ENCODE measurements at regions not wholly inside any gene's neighbourhood (a gene's known extent, or its start where the extent isn't known, plus 50 kb on each side); places are given as distances from the start of the nearest gene placed in this dataset.

DNA sequence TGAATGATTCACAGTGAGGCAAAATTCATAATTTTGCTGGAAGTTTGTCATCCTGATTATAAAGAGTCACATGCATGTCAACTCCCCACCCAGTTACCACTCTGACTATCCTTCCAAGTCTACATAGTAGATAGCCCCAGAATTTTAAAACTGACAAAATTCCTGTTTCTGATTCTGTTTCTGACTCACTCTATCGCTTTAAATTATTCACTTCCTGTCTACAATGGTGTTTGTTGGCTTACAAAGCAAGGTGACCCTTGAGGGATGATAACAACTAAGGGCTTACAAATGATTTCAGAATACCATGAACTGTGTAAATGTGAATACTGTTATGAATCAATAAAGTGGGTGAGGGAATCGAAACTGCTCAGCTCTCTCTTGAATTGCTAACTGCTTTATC, 98.7 kb upstream of the KL start (continued):
- TF ChIP-seq, protein P1, sequence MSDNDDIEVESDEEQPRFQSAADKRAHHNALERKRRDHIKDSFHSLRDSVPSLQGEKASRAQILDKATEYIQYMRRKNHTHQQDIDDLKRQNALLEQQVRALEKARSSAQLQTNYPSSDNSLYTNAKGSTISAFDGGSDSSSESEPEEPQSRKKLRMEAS (IDR thresholded peaks at IDR 0.05; ENCODE audit: low read depth, low read length) = no peak
- TF ChIP-seq FOS (IDR thresholded peaks at IDR 0.05; ENCODE audit: borderline replicate concordance, extremely low read depth, insufficient read length) (no peak), POLR2A (IDR thresholded peaks at IDR 0.05; ENCODE audit: low read depth, low read length) (no peak), RAD21 (IDR thresholded peaks at IDR 0.05; ENCODE audit: insufficient read depth, low read depth, low read length) (0 out of 2 replicates have a peak, but pooled peaks have one; percentile 8), NR2F1 (conservative IDR thresholded peaks at IDR 0.05) (peak; percentile 45; the same call in 1 of the 2 replicates), KAT2A (conservative IDR thresholded peaks at IDR 0.05; ENCODE audit: control insufficient read depth, low read depth, low read length) (no peak), IKZF1 (conservative IDR thresholded peaks at IDR 0.05) (0 out of 2 replicates have a peak, but pooled peaks have one; percentile 28), SMAD5 (IDR thresholded peaks at IDR 0.05; ENCODE audit: low read depth) (no peak), IRF4 (IDR thresholded peaks at IDR 0.05; ENCODE audit: low read depth, low read length) (peak; percentile 42; the same call in 1 of the 2 replicates), BCL11A (IDR thresholded peaks at IDR 0.05; ENCODE audit: low read depth, low read length) (0 out of 2 replicates have a peak, but pooled peaks have one; percentile 50), POLR2AphosphoS2 (IDR thresholded peaks at IDR 0.05; ENCODE audit: low read depth, low read length) (no peak), ZNF622 (IDR thresholded peaks at IDR 0.05) (no peak), KDM1A (IDR thresholded peaks at IDR 0.05; ENCODE audit: borderline replicate concordance) (no peak), NBN (IDR thresholded peaks at IDR 0.05) (no peak), ATF7 (IDR thresholded peaks at IDR 0.05; ENCODE audit: low read depth) (no peak), FOXK2 (IDR thresholded peaks at IDR 0.05) (no peak)
- TF ChIP-seq, protein P2, sequence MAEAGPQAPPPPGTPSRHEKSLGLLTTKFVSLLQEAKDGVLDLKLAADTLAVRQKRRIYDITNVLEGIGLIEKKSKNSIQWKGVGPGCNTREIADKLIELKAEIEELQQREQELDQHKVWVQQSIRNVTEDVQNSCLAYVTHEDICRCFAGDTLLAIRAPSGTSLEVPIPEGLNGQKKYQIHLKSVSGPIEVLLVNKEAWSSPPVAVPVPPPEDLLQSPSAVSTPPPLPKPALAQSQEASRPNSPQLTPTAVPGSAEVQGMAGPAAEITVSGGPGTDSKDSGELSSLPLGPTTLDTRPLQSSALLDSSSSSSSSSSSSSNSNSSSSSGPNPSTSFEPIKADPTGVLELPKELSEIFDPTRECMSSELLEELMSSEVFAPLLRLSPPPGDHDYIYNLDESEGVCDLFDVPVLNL (IDR thresholded peaks at IDR 0.05; ENCODE audit: low read depth, low read length) = no peak
- TF ChIP-seq, protein P3, sequence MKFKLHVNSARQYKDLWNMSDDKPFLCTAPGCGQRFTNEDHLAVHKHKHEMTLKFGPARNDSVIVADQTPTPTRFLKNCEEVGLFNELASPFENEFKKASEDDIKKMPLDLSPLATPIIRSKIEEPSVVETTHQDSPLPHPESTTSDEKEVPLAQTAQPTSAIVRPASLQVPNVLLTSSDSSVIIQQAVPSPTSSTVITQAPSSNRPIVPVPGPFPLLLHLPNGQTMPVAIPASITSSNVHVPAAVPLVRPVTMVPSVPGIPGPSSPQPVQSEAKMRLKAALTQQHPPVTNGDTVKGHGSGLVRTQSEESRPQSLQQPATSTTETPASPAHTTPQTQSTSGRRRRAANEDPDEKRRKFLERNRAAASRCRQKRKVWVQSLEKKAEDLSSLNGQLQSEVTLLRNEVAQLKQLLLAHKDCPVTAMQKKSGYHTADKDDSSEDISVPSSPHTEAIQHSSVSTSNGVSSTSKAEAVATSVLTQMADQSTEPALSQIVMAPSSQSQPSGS (IDR thresholded peaks at IDR 0.05; ENCODE audit: low read length) = peak; percentile 31; the same call in 1 of the 2 replicates
- TF ChIP-seq, protein P4, sequence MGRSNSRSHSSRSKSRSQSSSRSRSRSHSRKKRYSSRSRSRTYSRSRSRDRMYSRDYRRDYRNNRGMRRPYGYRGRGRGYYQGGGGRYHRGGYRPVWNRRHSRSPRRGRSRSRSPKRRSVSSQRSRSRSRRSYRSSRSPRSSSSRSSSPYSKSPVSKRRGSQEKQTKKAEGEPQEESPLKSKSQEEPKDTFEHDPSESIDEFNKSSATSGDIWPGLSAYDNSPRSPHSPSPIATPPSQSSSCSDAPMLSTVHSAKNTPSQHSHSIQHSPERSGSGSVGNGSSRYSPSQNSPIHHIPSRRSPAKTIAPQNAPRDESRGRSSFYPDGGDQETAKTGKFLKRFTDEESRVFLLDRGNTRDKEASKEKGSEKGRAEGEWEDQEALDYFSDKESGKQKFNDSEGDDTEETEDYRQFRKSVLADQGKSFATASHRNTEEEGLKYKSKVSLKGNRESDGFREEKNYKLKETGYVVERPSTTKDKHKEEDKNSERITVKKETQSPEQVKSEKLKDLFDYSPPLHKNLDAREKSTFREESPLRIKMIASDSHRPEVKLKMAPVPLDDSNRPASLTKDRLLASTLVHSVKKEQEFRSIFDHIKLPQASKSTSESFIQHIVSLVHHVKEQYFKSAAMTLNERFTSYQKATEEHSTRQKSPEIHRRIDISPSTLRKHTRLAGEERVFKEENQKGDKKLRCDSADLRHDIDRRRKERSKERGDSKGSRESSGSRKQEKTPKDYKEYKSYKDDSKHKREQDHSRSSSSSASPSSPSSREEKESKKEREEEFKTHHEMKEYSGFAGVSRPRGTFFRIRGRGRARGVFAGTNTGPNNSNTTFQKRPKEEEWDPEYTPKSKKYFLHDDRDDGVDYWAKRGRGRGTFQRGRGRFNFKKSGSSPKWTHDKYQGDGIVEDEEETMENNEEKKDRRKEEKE (IDR thresholded peaks at IDR 0.05) = no peak
- TF ChIP-seq, protein P5, sequence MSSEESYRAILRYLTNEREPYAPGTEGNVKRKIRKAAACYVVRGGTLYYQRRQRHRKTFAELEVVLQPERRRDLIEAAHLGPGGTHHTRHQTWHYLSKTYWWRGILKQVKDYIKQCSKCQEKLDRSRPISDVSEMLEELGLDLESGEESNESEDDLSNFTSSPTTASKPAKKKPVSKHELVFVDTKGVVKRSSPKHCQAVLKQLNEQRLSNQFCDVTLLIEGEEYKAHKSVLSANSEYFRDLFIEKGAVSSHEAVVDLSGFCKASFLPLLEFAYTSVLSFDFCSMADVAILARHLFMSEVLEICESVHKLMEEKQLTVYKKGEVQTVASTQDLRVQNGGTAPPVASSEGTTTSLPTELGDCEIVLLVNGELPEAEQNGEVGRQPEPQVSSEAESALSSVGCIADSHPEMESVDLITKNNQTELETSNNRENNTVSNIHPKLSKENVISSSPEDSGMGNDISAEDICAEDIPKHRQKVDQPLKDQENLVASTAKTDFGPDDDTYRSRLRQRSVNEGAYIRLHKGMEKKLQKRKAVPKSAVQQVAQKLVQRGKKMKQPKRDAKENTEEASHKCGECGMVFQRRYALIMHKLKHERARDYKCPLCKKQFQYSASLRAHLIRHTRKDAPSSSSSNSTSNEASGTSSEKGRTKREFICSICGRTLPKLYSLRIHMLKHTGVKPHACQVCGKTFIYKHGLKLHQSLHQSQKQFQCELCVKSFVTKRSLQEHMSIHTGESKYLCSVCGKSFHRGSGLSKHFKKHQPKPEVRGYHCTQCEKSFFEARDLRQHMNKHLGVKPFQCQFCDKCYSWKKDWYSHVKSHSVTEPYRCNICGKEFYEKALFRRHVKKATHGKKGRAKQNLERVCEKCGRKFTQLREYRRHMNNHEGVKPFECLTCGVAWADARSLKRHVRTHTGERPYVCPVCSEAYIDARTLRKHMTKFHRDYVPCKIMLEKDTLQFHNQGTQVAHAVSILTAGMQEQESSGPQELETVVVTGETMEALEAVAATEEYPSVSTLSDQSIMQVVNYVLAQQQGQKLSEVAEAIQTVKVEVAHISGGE (CRISPR knock-in tag; IDR thresholded peaks at IDR 0.05) = no peak
- TF ChIP-seq, protein P6, sequence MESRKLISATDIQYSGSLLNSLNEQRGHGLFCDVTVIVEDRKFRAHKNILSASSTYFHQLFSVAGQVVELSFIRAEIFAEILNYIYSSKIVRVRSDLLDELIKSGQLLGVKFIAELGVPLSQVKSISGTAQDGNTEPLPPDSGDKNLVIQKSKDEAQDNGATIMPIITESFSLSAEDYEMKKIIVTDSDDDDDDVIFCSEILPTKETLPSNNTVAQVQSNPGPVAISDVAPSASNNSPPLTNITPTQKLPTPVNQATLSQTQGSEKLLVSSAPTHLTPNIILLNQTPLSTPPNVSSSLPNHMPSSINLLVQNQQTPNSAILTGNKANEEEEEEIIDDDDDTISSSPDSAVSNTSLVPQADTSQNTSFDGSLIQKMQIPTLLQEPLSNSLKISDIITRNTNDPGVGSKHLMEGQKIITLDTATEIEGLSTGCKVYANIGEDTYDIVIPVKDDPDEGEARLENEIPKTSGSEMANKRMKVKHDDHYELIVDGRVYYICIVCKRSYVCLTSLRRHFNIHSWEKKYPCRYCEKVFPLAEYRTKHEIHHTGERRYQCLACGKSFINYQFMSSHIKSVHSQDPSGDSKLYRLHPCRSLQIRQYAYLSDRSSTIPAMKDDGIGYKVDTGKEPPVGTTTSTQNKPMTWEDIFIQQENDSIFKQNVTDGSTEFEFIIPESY (IDR thresholded peaks at IDR 0.05) = no peak
